Smooth muscle cell (in vitro differentiated cells): ENCODE measurements at regions not wholly inside any gene's neighbourhood (a gene's known extent, or its start where the extent isn't known, plus 50 kb on each side); places are given as distances from the start of the nearest gene placed in this dataset.

Experiments
- DNase-seq: peaks from one replicate; lab custom pipeline; 2025; ENCODE audit not compliant: unreplicated experiment; lab: John Stamatoyannopoulos, UW
- H2AFZ ChIP-seq: fragments of 200-600 bp; sonication (generic); 2 replicates; pipeline ENCODE4 v1.6.0; 2016; ENCODE audit warnings: antibody characterized with exemption, low read depth, mild to moderate bottlenecking
- H3F3A ChIP-seq: fragments of 200-600 bp; sonication (generic); 2 replicates; pipeline ENCODE4 v1.6.0; 2017; ENCODE audit warnings: antibody characterized with exemption, low read depth
- H3K27ac ChIP-seq: fragments of 200-600 bp; sonication (generic); 2 replicates; pipeline ENCODE4 v1.5.1; 2016; ENCODE audit warnings: low read depth, mild to moderate bottlenecking
- H3K27me3 ChIP-seq: fragments of 200-600 bp; sonication (generic); 2 replicates; pipeline ENCODE4 v1.6.1; 2016; ENCODE audit warnings: low read depth, mild to moderate bottlenecking
- H3K36me3 ChIP-seq: fragments of 200-600 bp; sonication (generic); 2 replicates; pipeline ENCODE4 v1.5.1; 2016; ENCODE audit warnings: low read depth
- H3K4me1 ChIP-seq: fragments of 200-600 bp; sonication (generic); 2 replicates; pipeline ENCODE4 v1.5.1; 2016; ENCODE audit warnings: low read depth
- H3K4me2 ChIP-seq: fragments of 200-600 bp; sonication (generic); 2 replicates; pipeline ENCODE4 v1.6.0; 2016; ENCODE audit warnings: mild to moderate bottlenecking
- H3K4me3 ChIP-seq: fragments of 200-600 bp; sonication (generic); 2 replicates; pipeline ENCODE4 v1.5.1; 2016; ENCODE audit warnings: mild to moderate bottlenecking
- H3K79me2 ChIP-seq: fragments of 200-600 bp; sonication (generic); 2 replicates; pipeline ENCODE4 v1.6.0; 2016; ENCODE audit warnings: low read depth, mild to moderate bottlenecking
- H3K9ac ChIP-seq: fragments of 200-600 bp; sonication (generic); 2 replicates; pipeline ENCODE4 v1.6.0; 2016; ENCODE audit warnings: low read depth
- H3K9me3 ChIP-seq: fragments of 200-600 bp; sonication (generic); replicated peaks from 2 replicates; pipeline ENCODE4 v1.5.1; 2016; ENCODE audit warnings: low read depth
- H4K20me1 ChIP-seq: fragments of 200-600 bp; sonication (generic); 2 replicates; pipeline ENCODE4 v1.6.0; 2016; ENCODE audit warnings: low read depth
- CTCF ChIP-seq: fragments of 200-600 bp; sonication (generic); IDR thresholded peaks from 2 replicates; pipeline ENCODE4 v1.5.1; 2017; ENCODE audit warnings: borderline replicate concordance, mild to moderate bottlenecking, antibody characterized with exemption; ENCODE audit not compliant: insufficient read depth, poor library complexity, severe bottlenecking
- WGBS: methylation state at CpG from one replicate; pipeline ENCODE4 v1.1.7; 2016; ENCODE audit warnings: low lambda C conversion rate; 5-methylcytosine and 5-hydroxymethylcytosine counted together

GRCh38 chr6:133759524-133759923, 129.4 kb upstream of the TCF21 start:
- H4K20me1 ChIP-seq, result no peaks in the 10 kb centered on the region
- no peaks in the 10 kb centered on the region for H3K9me3 ChIP-seq
- H3K4me2 ChIP-seq, result no peak overlapping the region
- DNase-seq, result no peak
- H3K36me3 ChIP-seq, result no peaks in the 10 kb centered on the region
- H3K4me1 ChIP-seq, result peaks cover 5% of the 10 kb centered on the region
- no peak for TF ChIP-seq CTCF
- 72% methylated on average over 7 of the region's 7 CpGs for WGBS
- no peak overlapping the region for H2AFZ ChIP-seq
- H3F3A ChIP-seq, result no peaks in the 10 kb centered on the region
- no peak overlapping the region for H3K27ac ChIP-seq
- H3K27me3 ChIP-seq, result no peaks in the 10 kb centered on the region
- H3K9ac ChIP-seq, result no peak overlapping the region
- H3K79me2 ChIP-seq, result no peaks in the 10 kb centered on the region
- no peak overlapping the region for H3K4me3 ChIP-seq

DNA sequence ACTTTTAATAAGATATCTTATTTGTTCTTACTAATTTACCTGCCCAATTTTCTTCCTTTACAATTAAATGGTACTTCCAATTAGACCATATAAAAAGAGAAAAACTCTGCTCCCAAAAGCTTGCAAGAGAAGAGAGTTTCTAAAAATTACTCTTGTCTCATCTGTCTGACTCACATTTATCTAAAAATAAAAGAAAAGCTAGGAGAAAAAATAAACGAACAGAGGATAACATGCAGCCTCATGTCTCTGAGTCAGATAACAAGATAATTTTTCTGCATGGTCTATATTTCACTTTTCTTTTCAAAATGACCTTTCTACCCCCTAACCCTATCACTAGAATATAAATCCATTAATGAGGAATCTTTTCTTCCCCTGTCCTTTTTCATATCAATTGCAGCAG, 127.2 kb upstream of the TCF21 start:
- H3K27ac ChIP-seq, result no peak overlapping the region
- H3K36me3 ChIP-seq, result no peaks in the 10 kb centered on the region
- no peak overlapping the region for H3K4me3 ChIP-seq
- H3K4me2 ChIP-seq, result peak overlapping the region; percentile 42
- H2AFZ ChIP-seq, result no peak overlapping the region
- H3K9me3 ChIP-seq, result no peaks in the 10 kb centered on the region
- H3K9ac ChIP-seq, result no peak overlapping the region
- no peaks in the 10 kb centered on the region for H4K20me1 ChIP-seq
- no peaks in the 10 kb centered on the region for H3K27me3 ChIP-seq
- H3K79me2 ChIP-seq, result no peaks in the 10 kb centered on the region
- TF ChIP-seq CTCF, result no peak
- no peak for DNase-seq
- peaks cover 13% of the 10 kb centered on the region for H3K4me1 ChIP-seq
- WGBS, result 10% methylated on average over 1 of the region's 1 CpG
- H3F3A ChIP-seq, result no peaks in the 10 kb centered on the region

- DNase-seq, result no peak
- Histone ChIP-seq H3K79me2 (no peaks in the 10 kb centered on the region), H3K36me3 (no peaks in the 10 kb centered on the region), H3K27ac (no peak overlapping the region), H3K27me3 (no peaks in the 10 kb centered on the region), H3K4me3 (no peak overlapping the region), H3K4me2 (peak overlapping the region; percentile 51), H4K20me1 (no peaks in the 10 kb centered on the region), H2AFZ (no peak overlapping the region), H3K9me3 (no peaks in the 10 kb centered on the region), H3F3A (peaks cover under 1% of the 10 kb centered on the region), H3K9ac (no peak overlapping the region), H3K4me1 (peaks cover 16% of the 10 kb centered on the region)
- no peak for TF ChIP-seq CTCF
- 45% methylated on average over 2 of the region's 2 CpGs for WGBS
Measured at GRCh38 chr6:133764008-133764753, 124.7 kb upstream of the TCF21 start.

- DNase-seq, result no peak
- Histone ChIP-seq H3K4me1 (peaks cover 20% of the 10 kb centered on the region), H3K27ac (no peak overlapping the region), H2AFZ (no peak overlapping the region), H3K9me3 (no peaks in the 10 kb centered on the region), H3K79me2 (no peaks in the 10 kb centered on the region), H3K9ac (no peak overlapping the region), H3K4me3 (no peak overlapping the region), H3K4me2 (peak overlapping the region; percentile 51), H3K36me3 (no peaks in the 10 kb centered on the region), H3F3A (peaks cover 3% of the 10 kb centered on the region), H3K27me3 (no peaks in the 10 kb centered on the region), H4K20me1 (no peaks in the 10 kb centered on the region)
- 41% methylated on average over 2 of the region's 2 CpGs for WGBS
- TF ChIP-seq CTCF, result no peak
Measured at GRCh38 chr6:133764754-133765208, 124.1 kb upstream of the TCF21 start.
